ENCODE measurements at regions not wholly inside any gene's neighbourhood (a gene's known extent, or its start where the extent isn't known, plus 50 kb on each side); places are given as distances from the start of the nearest gene placed in this dataset.

DNA sequence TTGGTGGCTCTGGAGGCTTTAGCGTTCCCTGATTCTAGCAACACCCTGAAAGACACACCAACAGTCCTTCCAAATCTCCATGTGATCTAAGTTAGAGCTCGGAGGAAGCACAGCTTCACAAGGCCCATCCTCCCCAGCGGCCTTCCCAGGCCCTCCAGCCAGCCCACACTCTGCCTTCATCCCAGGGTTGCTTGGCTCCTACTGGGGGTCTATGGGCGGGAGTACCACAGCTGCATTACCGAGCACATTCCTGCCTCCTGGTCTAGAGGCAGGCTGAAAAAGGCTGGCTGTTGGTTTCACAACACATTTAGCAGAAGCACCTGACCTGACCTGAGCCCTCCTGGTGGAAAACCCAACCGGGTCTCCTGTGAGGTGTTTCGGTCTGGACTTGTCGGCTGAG is 54.7 kb upstream of the TRIM67 start:
- TF ChIP-seq FOSL2 (IDR thresholded peaks at IDR 0.05): no peak
- no peak for TF ChIP-seq FOSL2 (CRISPR knock-in tag; IDR thresholded peaks at IDR 0.05)
- TF ChIP-seq, protein P1, sequence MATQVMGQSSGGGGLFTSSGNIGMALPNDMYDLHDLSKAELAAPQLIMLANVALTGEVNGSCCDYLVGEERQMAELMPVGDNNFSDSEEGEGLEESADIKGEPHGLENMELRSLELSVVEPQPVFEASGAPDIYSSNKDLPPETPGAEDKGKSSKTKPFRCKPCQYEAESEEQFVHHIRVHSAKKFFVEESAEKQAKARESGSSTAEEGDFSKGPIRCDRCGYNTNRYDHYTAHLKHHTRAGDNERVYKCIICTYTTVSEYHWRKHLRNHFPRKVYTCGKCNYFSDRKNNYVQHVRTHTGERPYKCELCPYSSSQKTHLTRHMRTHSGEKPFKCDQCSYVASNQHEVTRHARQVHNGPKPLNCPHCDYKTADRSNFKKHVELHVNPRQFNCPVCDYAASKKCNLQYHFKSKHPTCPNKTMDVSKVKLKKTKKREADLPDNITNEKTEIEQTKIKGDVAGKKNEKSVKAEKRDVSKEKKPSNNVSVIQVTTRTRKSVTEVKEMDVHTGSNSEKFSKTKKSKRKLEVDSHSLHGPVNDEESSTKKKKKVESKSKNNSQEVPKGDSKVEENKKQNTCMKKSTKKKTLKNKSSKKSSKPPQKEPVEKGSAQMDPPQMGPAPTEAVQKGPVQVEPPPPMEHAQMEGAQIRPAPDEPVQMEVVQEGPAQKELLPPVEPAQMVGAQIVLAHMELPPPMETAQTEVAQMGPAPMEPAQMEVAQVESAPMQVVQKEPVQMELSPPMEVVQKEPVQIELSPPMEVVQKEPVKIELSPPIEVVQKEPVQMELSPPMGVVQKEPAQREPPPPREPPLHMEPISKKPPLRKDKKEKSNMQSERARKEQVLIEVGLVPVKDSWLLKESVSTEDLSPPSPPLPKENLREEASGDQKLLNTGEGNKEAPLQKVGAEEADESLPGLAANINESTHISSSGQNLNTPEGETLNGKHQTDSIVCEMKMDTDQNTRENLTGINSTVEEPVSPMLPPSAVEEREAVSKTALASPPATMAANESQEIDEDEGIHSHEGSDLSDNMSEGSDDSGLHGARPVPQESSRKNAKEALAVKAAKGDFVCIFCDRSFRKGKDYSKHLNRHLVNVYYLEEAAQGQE (IDR thresholded peaks at IDR 0.05): no peak
- TF ChIP-seq, protein P2, sequence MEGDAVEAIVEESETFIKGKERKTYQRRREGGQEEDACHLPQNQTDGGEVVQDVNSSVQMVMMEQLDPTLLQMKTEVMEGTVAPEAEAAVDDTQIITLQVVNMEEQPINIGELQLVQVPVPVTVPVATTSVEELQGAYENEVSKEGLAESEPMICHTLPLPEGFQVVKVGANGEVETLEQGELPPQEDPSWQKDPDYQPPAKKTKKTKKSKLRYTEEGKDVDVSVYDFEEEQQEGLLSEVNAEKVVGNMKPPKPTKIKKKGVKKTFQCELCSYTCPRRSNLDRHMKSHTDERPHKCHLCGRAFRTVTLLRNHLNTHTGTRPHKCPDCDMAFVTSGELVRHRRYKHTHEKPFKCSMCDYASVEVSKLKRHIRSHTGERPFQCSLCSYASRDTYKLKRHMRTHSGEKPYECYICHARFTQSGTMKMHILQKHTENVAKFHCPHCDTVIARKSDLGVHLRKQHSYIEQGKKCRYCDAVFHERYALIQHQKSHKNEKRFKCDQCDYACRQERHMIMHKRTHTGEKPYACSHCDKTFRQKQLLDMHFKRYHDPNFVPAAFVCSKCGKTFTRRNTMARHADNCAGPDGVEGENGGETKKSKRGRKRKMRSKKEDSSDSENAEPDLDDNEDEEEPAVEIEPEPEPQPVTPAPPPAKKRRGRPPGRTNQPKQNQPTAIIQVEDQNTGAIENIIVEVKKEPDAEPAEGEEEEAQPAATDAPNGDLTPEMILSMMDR (IDR thresholded peaks at IDR 0.05): no peak
- TF ChIP-seq, protein P3, sequence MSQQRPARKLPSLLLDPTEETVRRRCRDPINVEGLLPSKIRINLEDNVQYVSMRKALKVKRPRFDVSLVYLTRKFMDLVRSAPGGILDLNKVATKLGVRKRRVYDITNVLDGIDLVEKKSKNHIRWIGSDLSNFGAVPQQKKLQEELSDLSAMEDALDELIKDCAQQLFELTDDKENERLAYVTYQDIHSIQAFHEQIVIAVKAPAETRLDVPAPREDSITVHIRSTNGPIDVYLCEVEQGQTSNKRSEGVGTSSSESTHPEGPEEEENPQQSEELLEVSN (IDR thresholded peaks at IDR 0.05; ENCODE audit: borderline replicate concordance, low read depth): no peak
- no peak for TF ChIP-seq SREBF2 (IDR thresholded peaks at IDR 0.05)
- TF ChIP-seq BHLHE40 (IDR thresholded peaks at IDR 0.05; ENCODE audit: low read depth, low read length): no peak
- TF ChIP-seq, protein P4, sequence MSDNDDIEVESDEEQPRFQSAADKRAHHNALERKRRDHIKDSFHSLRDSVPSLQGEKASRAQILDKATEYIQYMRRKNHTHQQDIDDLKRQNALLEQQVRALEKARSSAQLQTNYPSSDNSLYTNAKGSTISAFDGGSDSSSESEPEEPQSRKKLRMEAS (IDR thresholded peaks at IDR 0.05): no peak
- TF ChIP-seq JUNB (IDR thresholded peaks at IDR 0.05): no peak

Measured in A549 (cell line).